ENCODE measurements at regions not wholly inside any gene's neighbourhood (a gene's known extent, or its start where the extent isn't known, plus 50 kb on each side); places are given as distances from the start of the nearest gene placed in this dataset.

GRCh38 chr14:29321646-29322045, 555.1 kb downstream of the FOXG1 start:
- DNase-seq = no peak
- Histone ChIP-seq H3K27ac (ENCODE audit: insufficient read length, low read depth, low read length) (no peak overlapping the region), H2BK12ac (ENCODE audit: insufficient read length, low read depth, low read length) (no peak overlapping the region), H3K23ac (ENCODE audit: insufficient read length, low read depth, low read length) (no peak overlapping the region), H2BK5ac (ENCODE audit: insufficient read length, low read length) (no peak overlapping the region), H3K79me1 (ENCODE audit: insufficient read depth, low read depth, low read length, poor library complexity, severe bottlenecking) (no peaks in the 10 kb centered on the region), H4K20me1 (ENCODE audit: control insufficient read depth, insufficient read depth, insufficient read length) (no peaks in the 10 kb centered on the region), H2BK20ac (ENCODE audit: low read depth, low read length, poor library complexity, severe bottlenecking) (no peak overlapping the region), H2AFZ (ENCODE audit: low read length) (no peak overlapping the region), H3K4me1 (ENCODE audit: insufficient read depth, low read length) (no peaks in the 10 kb centered on the region), H3K4me2 (ENCODE audit: insufficient read depth, insufficient read length, low read length) (no peak overlapping the region), H3K4ac (ENCODE audit: low read depth, low read length) (no peak overlapping the region), H2BK120ac (ENCODE audit: low read depth, low read length, poor library complexity, severe bottlenecking) (no peak overlapping the region), H4K91ac (ENCODE audit: insufficient read length, low read depth, low read length) (no peak overlapping the region), H3K9ac (ENCODE audit: extremely low read depth, insufficient read length, low read length) (no peak overlapping the region), H3K18ac (ENCODE audit: insufficient read length, low read depth, low read length) (no peak overlapping the region), H3K27me3 (ENCODE audit: insufficient read depth, low read length) (no peaks in the 10 kb centered on the region), H3T11ph (ENCODE audit: low read length) (no peak overlapping the region), H3K14ac (ENCODE audit: insufficient read depth, low read length) (no peak overlapping the region), H4K8ac (replicated peaks; ENCODE audit: insufficient read length, low read depth, low read length) (no peak overlapping the region), H3K79me2 (ENCODE audit: insufficient read depth, low read length) (no peaks in the 10 kb centered on the region), H3K9me3 (ENCODE audit: control insufficient read depth, low read depth, low read length) (no peaks in the 10 kb centered on the region), H3K23me2 (ENCODE audit: insufficient read length, low read depth, low read length, poor library complexity, severe bottlenecking) (no peaks in the 10 kb centered on the region), H2BK15ac (ENCODE audit: low read depth, low read length) (no peak overlapping the region), H2AK5ac (ENCODE audit: insufficient read length, low read length) (no peak overlapping the region), H4K5ac (ENCODE audit: insufficient read length, low read depth, low read length) (no peak overlapping the region), H3K56ac (ENCODE audit: insufficient read length, low read depth, low read length) (no peak overlapping the region)
- no peaks in the 10 kb centered on the region for H3K4me1 Mint-ChIP-seq
- H3K27me3 Mint-ChIP-seq (ENCODE audit: low read depth) = no peaks in the 10 kb centered on the region; the same call in 1 of the 2 replicates
- peaks cover 0 to 34% (median 0%) of the 10 kb centered on the region in 3 experiments; a peak in 2 of 7 replicates for H3K36me3 Mint-ChIP-seq (ENCODE audit: insufficient read depth in 1 of 3, low read depth in 3 of 3)
- H3K9me3 Mint-ChIP-seq = no peaks in the 10 kb centered on the region
- no peak overlapping the region for H3K4me3 Mint-ChIP-seq
- H3K27ac Mint-ChIP-seq = no peak overlapping the region
- no peak for TF ChIP-seq CTCF (conservative IDR thresholded peaks at IDR 0.05)

All from H9 (cell line).